HEK293 (cell line): ENCODE measurements at regions not wholly inside any gene's neighbourhood (a gene's known extent, or its start where the extent isn't known, plus 50 kb on each side); places are given as distances from the start of the nearest gene placed in this dataset.

Source experiments
- CTCF ChIA-PET: fragments of 350-600 bp; formaldehyde crosslinking; extraction: SDS; loops from one replicate; lab custom pipeline; 2021; ENCODE audit warnings: antibody characterized with exemption; lab: Yijun Ruan, JAX
- POLR2A ChIA-PET: fragments of 300-600 bp; formaldehyde crosslinking; extraction: SDS; loops from one replicate; lab custom pipeline; 2020; ENCODE audit warnings: antibody characterized with exemption, inconsistent platforms; lab: Yijun Ruan, JAX
- H3K27ac ChIP-seq: fragments of 200-500 bp; sonication (Bioruptor generic); 2 replicates; pipeline ENCODE4 v1.5.1; 2014; ENCODE audit warnings: low read depth, low read length, control low read depth, inconsistent platforms; ENCODE audit errors: extremely low read depth
- H3K36me3 ChIP-seq, 2 experiments: fragments of 200-500 bp in 1 of 2; sonication (Bioruptor generic) in 1 of 2; 1 replicate in 1 of 2; 2 replicates in 1 of 2; pipeline ENCODE4 v1.5.1; 2014 to 2017; ENCODE audit warnings: inconsistent platforms in 2 of 2, low read length in 2 of 2; ENCODE audit not compliant: control insufficient read depth in 2 of 2, insufficient read depth in 1 of 2
- H3K4me1 ChIP-seq: fragments of 200-500 bp; sonication (Bioruptor generic); 2 replicates; pipeline ENCODE4 v1.5.1; 2014; ENCODE audit warnings: mild to moderate bottlenecking, low read length, inconsistent platforms; ENCODE audit not compliant: control insufficient read depth, insufficient read depth
- H3K4me3 ChIP-seq: 2 replicates; pipeline ENCODE4 v1.5.1; 2011; ENCODE audit warnings: low read depth, mild to moderate bottlenecking, control low read depth, low read length, moderate library complexity
- H3K9me3 ChIP-seq: fragments of 200-500 bp; sonication (Bioruptor generic); 2 replicates; pipeline ENCODE4 v1.5.1; 2014; ENCODE audit warnings: low read depth, low read length, inconsistent platforms; ENCODE audit not compliant: control insufficient read depth, insufficient read depth
- EGR2 ChIP-seq: fragments of 450-650 bp; formaldehyde crosslinking; IDR thresholded peaks from 2 replicates; pipeline ENCODE4 v1.5.1; 2016; ENCODE audit warnings: low read depth, missing biosample characterization, missing genetic modification characterization
- ELK4 ChIP-seq: IDR thresholded peaks from 2 replicates; pipeline ENCODE4 v1.6.1; 2011; ENCODE audit warnings: mild to moderate bottlenecking, low read depth, low read length, borderline replicate concordance
- KLF7 ChIP-seq: fragments of 450-650 bp; formaldehyde crosslinking; IDR thresholded peaks from 2 replicates; pipeline ENCODE4 v1.5.1; 2016; ENCODE audit warnings: missing biosample characterization, missing genetic modification characterization, borderline replicate concordance
- KLF8 ChIP-seq: fragments of 450-650 bp; formaldehyde crosslinking; IDR thresholded peaks from 2 replicates; pipeline ENCODE4 v1.5.1; 2016; ENCODE audit warnings: missing biosample characterization, missing genetic modification characterization
- PRDM6 ChIP-seq: fragments of 450-650 bp; formaldehyde crosslinking; IDR thresholded peaks from 2 replicates; pipeline ENCODE4 v1.5.1; 2017; ENCODE audit warnings: missing biosample characterization, missing genetic modification characterization
- YY2 ChIP-seq: fragments of 450-650 bp; formaldehyde crosslinking; IDR thresholded peaks from 2 replicates; pipeline ENCODE4 v1.5.1; 2016; ENCODE audit warnings: missing biosample characterization, missing genetic modification characterization
- ZBTB6 ChIP-seq: fragments of 450-650 bp; formaldehyde crosslinking; IDR thresholded peaks from 2 replicates; pipeline ENCODE4 v1.5.1; 2017; ENCODE audit warnings: missing biosample characterization, missing genetic modification characterization
- ZNF121 ChIP-seq: fragments of 450-650 bp; formaldehyde crosslinking; IDR thresholded peaks from 2 replicates; pipeline ENCODE4 v1.5.1; 2016; ENCODE audit warnings: missing biosample characterization, missing genetic modification characterization
- ZNF140 ChIP-seq: fragments of 450-650 bp; formaldehyde crosslinking; IDR thresholded peaks from 2 replicates; pipeline ENCODE4 v1.5.1; 2016; ENCODE audit warnings: missing biosample characterization, missing genetic modification characterization
- ZNF174 ChIP-seq: fragments of 450-650 bp; formaldehyde crosslinking; IDR thresholded peaks from 2 replicates; pipeline ENCODE4 v1.5.0; 2017; ENCODE audit warnings: missing biosample characterization, mild to moderate bottlenecking, missing genetic modification characterization
- ZNF23 ChIP-seq: fragments of 450-650 bp; formaldehyde crosslinking; IDR thresholded peaks from 2 replicates; pipeline ENCODE4 v1.5.1; 2016; ENCODE audit warnings: missing biosample characterization, missing genetic modification characterization, borderline replicate concordance
- ZNF248 ChIP-seq: fragments of 450-650 bp; formaldehyde crosslinking; IDR thresholded peaks from 2 replicates; pipeline ENCODE4 v1.5.1; 2017; ENCODE audit warnings: missing biosample characterization, missing genetic modification characterization
- ZNF362 ChIP-seq: fragments of 450-650 bp; formaldehyde crosslinking; IDR thresholded peaks from 2 replicates; pipeline ENCODE4 v1.5.1; 2016; ENCODE audit warnings: missing biosample characterization, missing genetic modification characterization
- ZNF394 ChIP-seq: fragments of 450-650 bp; formaldehyde crosslinking; IDR thresholded peaks from 2 replicates; pipeline ENCODE4 v1.5.1; 2016; ENCODE audit warnings: missing biosample characterization, missing genetic modification characterization, mild to moderate bottlenecking, moderate library complexity, borderline replicate concordance
- ZNF404 ChIP-seq: fragments of 450-650 bp; formaldehyde crosslinking; IDR thresholded peaks from 2 replicates; pipeline ENCODE4 v1.5.1; 2017; ENCODE audit warnings: missing biosample characterization, missing genetic modification characterization
- ZNF426 ChIP-seq: fragments of 450-650 bp; formaldehyde crosslinking; IDR thresholded peaks from 2 replicates; pipeline ENCODE4 v1.5.1; 2017; ENCODE audit warnings: missing biosample characterization, missing genetic modification characterization, mild to moderate bottlenecking, inconsistent platforms, moderate library complexity
- ZNF501 ChIP-seq: fragments of 450-650 bp; formaldehyde crosslinking; IDR thresholded peaks from 2 replicates; pipeline ENCODE4 v1.5.1; 2016; ENCODE audit warnings: missing biosample characterization, missing genetic modification characterization
- ZNF510 ChIP-seq: fragments of 450-650 bp; formaldehyde crosslinking; IDR thresholded peaks from 2 replicates; pipeline ENCODE4 v1.5.1; 2018; ENCODE audit warnings: mild to moderate bottlenecking, missing genetic modification characterization, missing biosample characterization; ENCODE audit not compliant: insufficient replicate concordance
- ZNF580 ChIP-seq: fragments of 450-650 bp; formaldehyde crosslinking; IDR thresholded peaks from 2 replicates; pipeline ENCODE4 v1.5.1; 2016; ENCODE audit warnings: missing biosample characterization, missing genetic modification characterization
- ZNF654 ChIP-seq: fragments of 450-650 bp; formaldehyde crosslinking; IDR thresholded peaks from 2 replicates; pipeline ENCODE4 v1.5.1; 2016; ENCODE audit warnings: low read depth, missing biosample characterization, missing genetic modification characterization
- ZNF677 ChIP-seq: fragments of 450-650 bp; IDR thresholded peaks from 2 replicates; pipeline ENCODE4 v1.5.0; 2018; ENCODE audit warnings: missing biosample characterization, mild to moderate bottlenecking, missing genetic modification characterization, moderate library complexity
- ZNF692 ChIP-seq: fragments of 450-650 bp; formaldehyde crosslinking; IDR thresholded peaks from 2 replicates; pipeline ENCODE4 v1.5.1; 2016; ENCODE audit warnings: missing biosample characterization, missing genetic modification characterization
- ZNF707 ChIP-seq: fragments of 450-650 bp; formaldehyde crosslinking; IDR thresholded peaks from 2 replicates; pipeline ENCODE4 v1.5.1; 2016; ENCODE audit warnings: missing biosample characterization, missing genetic modification characterization
- ZNF76 ChIP-seq: fragments of 450-650 bp; formaldehyde crosslinking; IDR thresholded peaks from 2 replicates; pipeline ENCODE4; 2016; ENCODE audit warnings: low read depth, missing biosample characterization, missing genetic modification characterization, borderline replicate concordance
- ZNF777 ChIP-seq: fragments of 450-650 bp; formaldehyde crosslinking; IDR thresholded peaks from 2 replicates; pipeline ENCODE4 v1.5.1; 2017; ENCODE audit warnings: missing biosample characterization, missing genetic modification characterization, borderline replicate concordance

- TF ChIP-seq ZNF580 (tag by site-specific recombination) = no peak
- TF ChIP-seq ZNF362 (tag by site-specific recombination) = no peak
Observed at GRCh38 chr6:54481091-54481490, 172.8 kb downstream of the TINAG start (continued).

GRCh38 chr6:54491431-54491830, 183.2 kb downstream of the TINAG start:
- Histone ChIP-seq H3K4me3 (no peak overlapping the region), H3K4me1 (no peaks in the 10 kb centered on the region), H3K27ac (no peak overlapping the region), H3K36me3 (no peaks in the 10 kb centered on the region), H3K9me3 (no peaks in the 10 kb centered on the region)
- no peak for TF ChIP-seq ZNF692 (tag by site-specific recombination)
- TF ChIP-seq ZNF23 (tag by site-specific recombination) = no peak
- no peak for TF ChIP-seq ZNF510 (tag by site-specific recombination)
- POLR2A ChIA-PET = no interaction called here
- CTCF ChIA-PET = no interaction called here

- CTCF ChIA-PET = no interaction called here
- POLR2A ChIA-PET = no interaction called here
- no peaks in the 10 kb centered on the region for H3K36me3 ChIP-seq
- no peak overlapping the region for H3K4me3 ChIP-seq
- H3K9me3 ChIP-seq = no peaks in the 10 kb centered on the region
- no peak overlapping the region for H3K27ac ChIP-seq
- TF ChIP-seq ZNF174 (no peak), KLF8 (tag by site-specific recombination) (no peak), ZNF777 (no peak), ZNF121 (tag by site-specific recombination) (no peak), EGR2 (tag by site-specific recombination) (no peak), ZNF404 (tag by site-specific recombination) (no peak), ZNF707 (no peak), ZNF501 (tag by site-specific recombination) (no peak), ZNF140 (tag by site-specific recombination) (no peak), ZNF677 (no peak), ZNF76 (tag by site-specific recombination) (no peak), ELK4 (no peak), KLF7 (tag by site-specific recombination) (no peak), YY2 (no peak), PRDM6 (tag by site-specific recombination) (no peak), ZNF426 (tag by site-specific recombination) (no peak), ZBTB6 (tag by site-specific recombination) (no peak), ZNF394 (tag by site-specific recombination) (no peak), ZNF248 (tag by site-specific recombination) (no peak), ZNF654 (tag by site-specific recombination) (no peak)
- H3K4me1 ChIP-seq = no peaks in the 10 kb centered on the region
Observed at GRCh38 chr6:54493138-54493537, 184.9 kb downstream of the TINAG start.
